ENCODE measurements at regions not wholly inside any gene's neighbourhood (a gene's known extent, or its start where the extent isn't known, plus 50 kb on each side); places are given as distances from the start of the nearest gene placed in this dataset.

DNA sequence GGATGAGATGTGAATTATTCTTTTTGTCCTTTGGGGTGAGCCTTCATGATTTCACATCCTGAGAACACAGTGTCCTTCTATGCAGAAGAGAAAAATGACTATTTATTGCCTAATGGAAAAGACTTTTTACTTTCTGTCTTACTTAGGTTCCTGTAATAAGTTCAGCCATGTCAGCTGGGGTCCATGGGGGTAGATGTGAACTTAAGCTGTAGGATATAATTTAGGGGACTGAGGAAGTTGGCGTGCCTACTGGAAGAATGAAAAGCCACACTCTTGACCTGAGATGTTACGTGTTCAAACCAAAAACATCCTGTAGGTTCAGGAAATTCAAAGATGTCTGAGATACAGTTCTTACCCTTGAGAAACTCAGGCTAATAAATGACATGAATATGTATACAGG is 660.5 kb downstream of the TOX3 start:
- no peak for DNase-seq

DNA sequence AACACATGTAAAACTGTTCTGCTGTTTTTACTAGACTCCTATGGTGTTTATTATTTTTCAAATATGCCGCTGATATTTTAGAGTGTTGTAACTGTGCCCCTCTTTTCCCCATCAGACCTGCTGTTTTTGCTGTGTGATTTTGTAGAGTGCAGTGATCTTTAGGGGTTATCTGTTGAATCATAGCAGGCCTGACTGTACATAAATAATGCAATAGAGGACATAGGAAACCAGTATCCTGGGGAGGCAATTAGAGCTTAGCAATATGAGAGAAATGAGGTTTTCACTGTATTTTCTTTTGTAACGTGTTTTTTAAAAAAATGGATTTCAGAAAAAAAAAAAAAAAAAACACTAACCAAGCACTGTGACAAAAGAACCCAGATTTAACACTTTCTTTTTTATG is 662.2 kb downstream of the TOX3 start:
- DNase-seq = no peak

DNA sequence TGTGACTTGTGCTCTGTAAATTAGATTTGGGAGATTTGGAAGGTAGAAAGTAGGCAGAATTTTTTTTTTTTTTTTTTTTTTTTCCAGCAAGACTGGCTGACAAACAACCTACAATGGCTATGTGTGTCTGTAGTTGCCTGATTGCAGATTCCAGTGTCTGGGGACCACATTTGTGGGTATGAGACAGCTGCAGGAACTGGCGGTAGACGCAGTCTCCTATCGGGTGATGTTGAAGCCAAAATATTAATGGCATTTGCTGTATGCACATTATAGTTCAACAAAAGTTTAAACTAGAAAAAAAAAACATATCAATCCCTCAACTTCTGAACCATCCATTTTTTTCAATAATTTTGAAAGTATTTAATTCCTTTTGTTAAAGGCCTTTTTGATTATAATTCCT is 665.2 kb downstream of the TOX3 start:
- DNase-seq = no peak

DNA sequence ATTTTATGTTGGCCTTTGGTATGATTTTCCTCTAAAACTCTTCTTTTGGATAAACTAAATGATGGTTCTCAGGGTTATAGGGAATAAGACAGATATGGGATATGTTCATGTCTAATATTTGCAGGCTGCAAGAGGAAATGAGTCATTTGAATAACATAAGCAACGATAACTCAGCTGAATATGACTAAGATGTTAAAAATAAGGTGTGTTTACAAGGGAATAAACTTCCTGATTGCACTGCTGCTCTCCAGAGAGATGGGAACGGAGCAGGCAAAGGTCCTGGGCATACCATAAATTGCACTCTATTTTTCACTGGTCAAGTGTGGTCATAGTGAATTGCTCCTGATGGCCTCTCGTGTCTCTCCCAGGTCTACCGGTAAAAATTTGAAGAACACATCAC is 666.2 kb downstream of the TOX3 start:
- no peak for DNase-seq

DNA sequence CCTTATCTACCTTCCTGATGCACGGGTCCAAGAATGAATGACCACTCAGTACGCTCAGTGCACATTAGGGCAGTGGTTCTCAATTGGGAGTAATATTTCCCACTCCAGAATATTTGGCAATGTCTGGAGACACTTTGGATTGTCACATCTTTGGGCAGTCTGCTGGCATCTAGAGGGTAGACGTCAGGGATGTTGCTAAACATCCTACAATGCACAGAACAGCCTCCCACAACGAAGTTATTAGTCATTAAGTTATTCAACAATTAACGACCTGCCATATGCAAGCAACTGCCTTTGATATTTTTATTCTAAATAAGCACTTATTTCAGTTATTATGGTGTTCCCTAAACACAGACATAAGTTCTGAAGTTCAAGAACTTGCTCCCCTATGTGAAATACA is 669.3 kb downstream of the TOX3 start:
- DNase-seq = no peak

DNA sequence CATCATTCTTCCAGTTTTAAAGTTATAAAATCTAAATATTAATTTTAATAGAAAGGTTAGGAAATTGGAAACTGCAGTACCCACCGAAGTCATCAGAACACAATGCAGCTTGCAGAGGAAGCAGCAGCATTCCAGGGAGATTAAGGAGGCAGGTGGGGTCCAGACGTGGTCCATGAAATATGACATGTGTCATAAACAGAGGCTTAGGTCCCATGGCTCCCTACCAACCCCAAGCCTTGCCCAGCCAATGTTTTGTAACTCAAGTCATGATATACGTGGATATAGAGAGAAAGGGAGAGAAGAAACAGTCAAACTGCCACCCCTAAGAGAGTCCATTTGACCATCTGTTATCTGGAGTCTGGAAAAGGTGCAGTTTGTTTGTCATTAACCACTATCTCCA is 670.0 kb downstream of the TOX3 start:
- no peak for DNase-seq

DNA sequence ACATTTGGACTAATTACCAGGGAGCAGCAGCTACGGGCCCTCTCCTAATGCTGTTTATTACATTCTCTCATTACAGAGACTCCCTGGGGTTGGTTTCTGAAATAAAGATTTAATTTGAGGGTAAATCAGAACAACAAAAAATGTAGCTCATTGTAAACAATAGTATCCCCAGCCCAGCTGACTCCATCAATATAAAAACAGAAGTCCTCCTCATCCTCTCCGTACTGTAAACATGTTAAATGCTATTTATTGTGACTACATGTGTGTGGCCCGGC is 670.4 kb downstream of the TOX3 start:
- DNase-seq = no peak

DNA sequence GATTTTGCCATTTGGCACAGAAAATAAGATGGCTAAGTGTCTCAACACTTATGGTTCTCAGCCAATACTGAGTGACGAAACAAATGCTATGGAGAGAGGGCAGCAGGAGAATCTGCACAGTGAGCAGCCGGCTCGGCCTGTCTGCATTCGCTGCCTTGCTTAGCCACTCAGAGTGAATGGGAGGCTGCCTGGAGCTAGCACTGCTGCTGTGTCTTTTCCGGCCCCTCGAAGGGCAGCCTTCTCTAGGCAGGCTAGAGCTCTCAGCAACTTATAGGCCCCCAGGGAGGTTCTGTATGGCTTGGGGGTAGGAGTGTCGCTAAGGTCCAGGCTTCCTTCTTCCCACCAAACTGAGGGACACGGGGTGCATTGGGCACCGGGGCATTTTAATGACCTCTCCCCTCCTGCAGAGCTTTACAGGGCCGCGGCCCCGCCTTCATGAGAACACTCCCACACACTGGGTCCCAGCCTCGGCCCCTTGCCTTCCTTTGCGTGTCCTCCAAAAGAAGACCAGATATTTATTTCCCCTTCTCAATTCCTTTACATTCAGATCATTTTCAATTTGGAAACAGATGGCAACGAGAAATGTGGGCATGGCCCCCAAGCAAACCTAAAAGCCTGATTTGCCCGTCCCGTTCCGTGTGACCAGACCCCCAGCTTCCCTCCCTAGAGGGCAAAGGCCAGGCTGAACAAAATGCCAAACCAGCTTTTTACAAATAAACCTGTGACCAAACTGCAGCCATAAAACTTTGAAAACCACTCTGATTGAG is 670.9 kb downstream of the TOX3 start:
- no peak for DNase-seq

DNA sequence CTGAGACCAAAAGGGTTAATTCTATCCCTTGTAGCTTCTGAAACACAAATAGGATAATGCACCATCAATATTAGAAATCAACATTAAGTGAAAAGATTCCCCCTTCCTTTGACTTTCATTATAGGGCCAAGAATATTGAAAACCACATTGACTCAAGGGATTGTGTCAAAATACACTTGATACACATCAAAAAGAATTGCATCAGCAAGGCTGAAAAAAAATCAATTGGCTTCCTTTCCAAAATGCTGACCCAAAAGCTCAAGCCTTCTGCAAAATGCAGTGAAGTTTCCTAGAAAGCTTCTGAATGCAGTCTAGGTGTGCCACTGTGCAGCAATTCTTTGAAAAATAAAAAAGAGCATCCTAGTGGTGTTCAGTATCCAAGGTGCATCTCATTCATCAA is 674.4 kb downstream of the TOX3 start:
- DNase-seq = no peak

DNA sequence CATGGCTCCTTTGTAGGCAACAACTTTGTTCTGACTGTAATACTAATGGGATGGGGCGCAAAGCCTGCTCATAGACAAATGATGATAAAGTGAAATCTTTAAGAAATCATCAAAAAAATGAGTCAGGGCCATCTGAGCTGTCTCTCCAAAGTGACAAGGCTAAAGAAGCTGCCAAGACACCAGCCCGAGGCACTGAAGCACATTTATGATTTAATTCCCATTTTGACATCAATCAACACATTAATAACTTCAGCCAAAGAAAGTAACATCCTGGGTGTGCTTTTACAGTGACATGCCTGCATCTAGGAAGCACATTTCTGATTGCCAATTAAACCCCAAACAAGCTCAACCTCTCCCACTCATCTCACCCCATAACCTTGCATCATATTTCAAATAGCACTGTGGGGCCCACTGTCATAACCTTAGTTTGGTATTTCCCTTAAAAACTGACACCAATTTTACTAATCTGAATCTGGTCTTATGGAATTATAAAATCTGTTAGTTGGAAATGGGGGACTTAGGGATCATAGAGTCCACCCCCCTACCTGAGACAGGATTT is 676.6 kb downstream of the TOX3 start:
- DNase-seq = no peak

DNA sequence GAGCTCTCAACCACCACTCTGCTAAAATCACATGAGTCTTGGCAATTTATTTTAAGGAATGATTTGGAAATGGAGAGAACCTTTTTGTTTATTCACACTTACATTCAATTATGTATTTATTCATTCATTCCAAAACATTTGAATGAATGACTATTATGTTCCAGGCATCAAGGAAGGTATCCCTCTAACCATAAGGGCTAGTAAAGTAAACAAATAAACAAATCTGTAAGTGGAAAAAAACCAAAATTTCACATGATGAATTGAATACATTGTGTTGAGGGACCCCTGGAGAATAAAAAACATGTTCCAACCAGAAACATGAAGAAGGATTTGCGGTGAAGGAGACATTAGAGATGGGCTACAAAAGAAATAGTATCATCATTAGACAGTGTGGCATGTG is 677.8 kb downstream of the TOX3 start:
- no peak for DNase-seq

DNA sequence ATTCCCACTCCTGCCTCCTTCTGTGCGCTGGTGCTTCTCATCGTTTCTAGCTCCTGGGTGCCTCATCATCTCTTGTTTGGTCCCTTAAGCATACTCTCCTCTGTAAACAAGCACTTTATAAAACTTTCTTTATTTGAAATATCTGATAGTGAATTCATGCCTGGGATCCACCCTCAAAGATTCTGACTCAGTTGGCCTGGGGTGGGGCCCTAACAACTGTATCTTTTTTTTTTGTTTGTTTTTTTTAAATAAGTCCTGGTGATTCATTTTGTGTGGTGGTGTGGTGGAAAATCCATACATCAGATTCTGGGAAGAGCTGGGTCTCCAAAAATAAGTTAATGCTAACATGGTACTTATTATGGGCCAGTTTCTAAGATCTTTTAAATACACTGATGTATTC is 678.3 kb downstream of the TOX3 start:
- no peak for DNase-seq

DNA sequence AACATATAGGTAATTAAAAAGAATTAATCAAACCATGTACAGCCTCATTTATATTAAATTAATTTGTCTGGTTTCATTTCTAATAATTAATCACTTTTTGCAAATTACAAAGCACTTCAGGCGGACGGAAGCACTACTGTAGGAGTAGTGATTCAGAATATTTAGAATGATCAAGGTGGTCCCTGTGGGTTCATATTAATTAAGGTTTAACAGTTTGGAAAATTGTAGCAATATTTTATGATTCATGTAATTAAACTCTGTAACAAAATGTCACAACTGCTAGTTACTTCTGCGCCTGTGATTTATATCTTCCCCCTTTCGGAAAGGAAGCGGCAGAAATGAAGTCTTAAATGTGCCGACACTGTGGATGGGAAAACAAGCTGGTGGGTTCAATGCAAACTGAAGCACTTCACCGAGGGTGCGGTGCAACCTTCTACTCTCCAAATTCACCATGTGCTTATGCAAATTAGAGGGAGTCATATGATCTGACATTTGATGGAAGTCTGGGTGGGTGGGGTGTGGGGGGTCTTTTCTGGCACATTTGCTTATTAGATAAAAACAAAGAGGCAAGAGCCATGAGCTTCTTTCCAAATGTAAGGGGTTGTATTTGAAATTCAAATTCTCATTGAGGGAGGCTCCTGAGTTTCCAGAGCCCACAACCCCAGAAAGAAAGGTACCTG is 679.4 kb downstream of the TOX3 start:
- no peak for DNase-seq

DNA sequence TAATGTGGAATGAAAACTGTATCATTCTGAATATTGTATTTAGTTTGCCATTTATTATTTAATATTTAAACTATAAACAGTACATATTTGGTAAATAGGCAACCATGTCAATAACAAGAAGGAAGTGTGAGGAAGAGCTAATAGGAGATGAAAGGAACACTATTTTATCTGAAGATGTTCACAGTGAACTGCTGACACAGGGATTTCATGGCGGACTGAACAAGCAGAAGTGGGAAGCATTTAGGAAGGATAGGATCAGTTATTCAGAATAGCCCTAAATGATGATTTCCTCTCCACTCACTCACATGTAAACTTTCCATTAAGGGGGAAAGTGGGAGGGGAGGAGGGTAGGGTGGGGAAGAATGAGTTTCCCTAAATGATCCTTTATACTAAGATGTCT is 682.4 kb downstream of the TOX3 start:
- DNase-seq = no peak

DNA sequence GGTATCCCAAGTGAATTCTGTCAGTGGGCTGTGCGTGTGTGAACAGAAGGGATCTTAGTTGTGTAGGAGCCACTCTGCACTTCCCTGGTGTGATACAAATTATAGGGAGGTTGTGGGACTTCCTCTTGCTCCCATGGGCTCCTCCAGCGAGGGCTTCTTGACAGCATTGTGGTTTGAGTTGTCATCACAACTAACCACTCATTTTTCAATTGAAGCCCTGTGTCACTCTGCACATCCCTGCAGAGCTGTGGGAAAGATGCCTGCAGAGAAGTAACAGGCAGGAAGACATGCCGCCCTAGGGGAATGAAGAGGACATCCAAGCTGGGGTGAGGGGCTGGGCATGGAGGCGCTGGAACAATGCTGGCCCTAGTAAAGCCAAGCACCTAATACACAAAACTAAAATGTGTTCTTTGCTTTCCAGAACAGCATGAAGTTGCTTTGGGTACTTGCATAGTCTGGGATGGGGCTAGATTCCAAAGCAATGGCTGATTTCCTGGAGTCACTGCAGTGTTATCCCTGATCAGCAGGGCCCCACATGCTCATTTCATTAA is 692.5 kb downstream of the TOX3 start:
- no peak for DNase-seq

DNA sequence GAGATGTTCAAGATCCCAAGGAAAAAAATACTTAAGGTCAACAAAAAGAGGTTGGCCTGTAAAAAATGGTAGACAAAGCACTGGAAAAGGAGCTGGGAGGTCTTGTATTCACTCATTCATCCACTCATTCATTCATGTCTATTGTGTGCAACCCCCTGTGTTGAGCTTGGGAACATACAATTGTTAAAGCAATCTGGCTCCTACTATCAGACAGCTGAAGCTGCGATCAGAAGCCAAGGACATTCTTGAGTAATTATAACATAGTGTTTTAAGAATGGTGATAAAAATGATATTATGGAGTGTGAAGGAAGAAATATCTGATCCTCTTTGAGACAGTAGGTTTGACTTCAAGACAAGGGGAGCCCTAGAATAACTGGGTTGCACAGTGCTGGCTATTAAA is 693.4 kb downstream of the TOX3 start:
- no peak for DNase-seq

DNA sequence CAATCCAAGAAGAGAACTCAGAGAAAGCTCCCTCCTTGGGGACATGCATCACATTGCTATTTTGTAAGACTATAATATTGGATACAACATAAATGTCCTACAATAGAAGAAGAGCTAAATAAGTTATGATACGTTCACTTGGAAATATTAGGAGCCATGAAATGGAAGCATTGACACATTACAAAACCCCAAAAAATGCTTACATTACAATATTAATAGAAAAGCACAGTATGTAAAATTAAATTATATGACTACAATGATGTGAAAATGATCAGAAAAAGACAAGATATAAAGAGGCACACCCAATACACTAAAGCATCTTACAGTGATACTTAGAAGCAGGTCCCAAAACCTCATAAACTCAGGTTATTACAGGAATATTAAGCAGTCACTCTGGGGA is 694.1 kb downstream of the TOX3 start:
- no peak for DNase-seq

DNA sequence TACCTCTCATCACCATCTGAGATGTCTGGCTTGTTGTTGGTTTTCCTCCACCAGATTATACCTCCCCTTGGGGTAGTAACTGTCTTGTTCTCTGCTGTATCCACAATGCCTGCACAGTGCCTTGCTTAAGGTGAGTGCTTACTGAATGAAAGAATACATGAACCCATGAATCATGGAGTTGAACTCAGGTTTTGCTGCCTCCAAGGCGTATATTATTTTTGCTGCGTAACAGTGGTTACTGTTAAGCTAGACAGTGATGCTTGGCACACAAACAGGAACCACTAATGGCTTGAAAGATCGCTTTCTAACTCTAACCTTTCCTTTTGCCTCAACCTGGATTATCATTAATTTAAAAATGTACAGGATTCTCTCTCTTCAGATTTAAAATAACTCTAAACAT is 695.8 kb downstream of the TOX3 start:
- no peak for DNase-seq

DNA sequence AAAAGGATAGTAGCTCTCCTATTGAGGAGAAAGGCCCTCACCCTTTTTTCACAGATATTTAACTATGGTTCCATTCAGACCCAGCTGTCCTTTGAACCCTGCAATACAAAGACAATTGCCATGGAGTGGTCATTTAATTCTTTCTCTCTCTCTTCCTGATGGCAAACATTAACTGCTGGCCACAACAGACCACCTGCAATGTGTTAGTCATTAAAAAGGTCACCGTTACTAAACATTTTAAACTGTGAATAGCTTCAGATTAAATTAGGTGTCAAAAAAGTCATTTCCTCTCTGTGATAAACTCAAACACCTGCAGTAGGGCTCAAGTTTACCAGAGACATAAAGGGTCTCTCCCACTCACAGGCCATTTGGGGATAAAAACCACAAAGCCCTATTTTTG is 697.2 kb downstream of the TOX3 start:
- no peak for DNase-seq

DNA sequence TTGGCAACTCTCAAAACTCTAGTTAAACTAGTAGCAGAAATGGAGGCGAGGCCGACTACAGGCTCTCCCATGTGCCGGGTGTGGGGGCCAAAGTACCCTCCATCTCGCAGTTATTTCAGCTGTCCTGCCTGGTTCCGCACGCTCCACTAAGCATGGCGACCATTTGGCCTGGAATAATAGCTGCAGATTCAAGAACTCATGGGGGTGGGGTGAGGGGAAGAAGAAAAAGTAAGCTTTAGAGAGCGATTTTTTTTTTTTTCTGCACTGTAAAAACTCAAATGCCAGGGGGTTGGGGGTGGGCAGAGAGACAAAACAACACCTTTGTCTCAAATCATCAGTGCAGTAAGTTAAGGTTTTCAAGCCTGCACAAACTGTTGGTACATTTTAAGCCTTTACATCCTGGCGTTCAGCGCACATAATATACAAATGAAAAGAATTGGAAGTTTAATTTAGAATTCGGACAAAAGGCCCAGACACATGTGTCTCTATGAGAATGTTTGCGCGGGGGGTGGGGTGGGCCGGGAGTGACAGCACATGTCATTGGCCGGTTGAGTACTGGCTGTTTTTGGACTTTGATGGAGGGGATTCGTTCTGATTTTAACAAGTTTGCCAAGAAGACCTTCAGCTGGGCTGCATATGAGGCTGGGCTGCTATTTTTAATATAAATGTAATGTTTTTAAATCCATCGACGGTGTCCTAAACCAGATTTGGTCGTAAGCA is 694.7 kb upstream of the SALL1 start:
- DNase-seq = no peak

DNA sequence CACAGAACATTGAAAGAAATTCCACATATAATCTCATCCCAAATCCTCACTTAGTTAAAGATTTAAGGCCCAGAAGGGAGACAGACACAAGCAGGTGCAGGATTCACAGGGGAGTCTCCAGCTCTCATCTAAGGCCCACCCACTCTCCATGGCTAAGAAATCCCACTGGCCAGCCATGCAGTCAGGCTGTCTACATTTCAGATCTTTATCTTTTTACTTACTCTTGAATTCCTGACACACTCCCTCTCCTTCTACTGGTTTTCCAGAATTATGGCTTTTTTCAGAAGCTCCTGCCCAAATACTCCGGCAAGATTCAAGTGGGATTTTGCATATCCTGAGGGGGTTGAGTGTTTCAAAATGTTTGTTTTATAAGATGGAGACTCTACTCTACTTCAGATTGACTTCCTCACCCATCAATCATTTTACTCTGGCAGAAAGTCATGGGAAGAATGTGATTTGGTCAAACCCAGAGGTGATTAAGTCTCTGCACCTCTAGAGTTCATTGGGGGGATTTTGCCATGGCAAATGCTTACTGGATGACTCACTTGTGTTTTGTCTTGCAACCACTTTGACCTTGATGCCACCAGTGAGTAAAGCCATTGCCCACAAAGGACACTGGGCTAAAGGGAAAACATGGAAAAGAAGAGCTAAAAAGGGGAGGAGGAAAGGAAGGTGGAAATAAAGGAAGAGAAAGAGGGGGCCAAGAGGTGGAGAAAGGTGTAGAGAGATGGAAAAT is 688.8 kb upstream of the SALL1 start:
- DNase-seq = no peak

DNA sequence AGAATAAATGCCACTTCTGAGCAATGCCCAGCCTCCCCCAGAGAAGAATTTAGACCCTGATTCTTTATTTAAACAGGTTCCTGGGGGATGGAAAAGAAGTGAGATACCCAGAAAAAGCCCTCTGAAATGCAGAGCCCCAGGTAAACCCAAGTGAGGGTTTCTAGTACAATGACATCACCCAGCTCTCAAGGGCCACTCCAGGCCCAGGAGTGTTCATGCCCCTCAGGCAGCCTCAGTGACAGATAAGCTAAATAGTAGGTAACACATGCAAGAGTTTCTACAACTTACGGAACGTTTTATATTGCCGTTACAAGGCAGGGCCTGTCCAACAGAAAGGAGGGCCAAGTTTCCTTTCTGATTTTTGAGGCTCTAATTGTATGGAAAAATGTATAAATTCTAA is 683.7 kb upstream of the SALL1 start:
- no peak for DNase-seq

DNA sequence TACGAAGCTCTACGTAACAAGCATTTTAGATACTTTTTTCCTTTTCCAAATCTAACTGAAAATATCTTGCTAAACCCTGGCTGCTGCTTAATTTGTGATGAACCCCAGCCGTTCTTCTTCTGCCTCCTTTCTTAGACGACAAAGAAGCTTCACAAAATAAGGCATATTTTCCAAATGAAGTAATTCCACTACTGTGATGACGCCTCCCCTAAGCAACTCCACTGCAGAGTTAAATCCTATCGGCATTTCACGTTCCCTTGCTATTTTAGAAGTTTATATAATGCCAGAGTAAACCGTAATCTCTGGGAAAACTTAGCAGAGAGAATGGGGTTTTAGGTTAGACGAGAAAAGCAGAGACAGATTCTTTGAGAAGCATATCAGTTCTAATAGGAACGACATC is 683.1 kb upstream of the SALL1 start:
- DNase-seq = no peak

All from COR-L47 (cell line).